IPS-20b (cell line): ENCODE measurements at regions not wholly inside any gene's neighbourhood (a gene's known extent, or its start where the extent isn't known, plus 50 kb on each side); places are given as distances from the start of the nearest gene placed in this dataset.

Experiments
- H3K27ac ChIP-seq: one replicate; pipeline ENCODE4 v1.5.1; 2013; ENCODE audit warnings: low read length
- H3K27me3 ChIP-seq: 2 replicates; pipeline ENCODE4 v1.6.1; 2013; ENCODE audit warnings: mild to moderate bottlenecking, low read length, inconsistent platforms; ENCODE audit not compliant: insufficient read depth
- H3K36me3 ChIP-seq: 2 replicates; pipeline ENCODE4 v1.6.1; 2013; ENCODE audit warnings: low read depth, mild to moderate bottlenecking, inconsistent platforms, low read length, moderate library complexity; ENCODE audit not compliant: insufficient read depth
- H3K4me1 ChIP-seq: 2 replicates; pipeline ENCODE4 v1.6.1; 2013; ENCODE audit warnings: mild to moderate bottlenecking, control low read depth, inconsistent platforms, low read length, moderate library complexity; ENCODE audit not compliant: insufficient read depth
- H3K4me3 ChIP-seq: 2 replicates; pipeline ENCODE4 v1.5.1; 2013; ENCODE audit warnings: mild to moderate bottlenecking, low read length, inconsistent platforms
- H3K9ac ChIP-seq: 2 replicates; pipeline ENCODE4 v1.6.1; 2013; ENCODE audit warnings: low read depth, mild to moderate bottlenecking, inconsistent platforms, low read length, moderate library complexity
- H3K9me3 ChIP-seq: 2 replicates; pipeline ENCODE4 v1.6.1; 2013; ENCODE audit warnings: mild to moderate bottlenecking, low read depth, low read length, inconsistent platforms; ENCODE audit not compliant: insufficient read depth

- Histone ChIP-seq H3K27me3 (peaks cover 17% of the 10 kb centered on the region), H3K9me3 (no peaks in the 10 kb centered on the region), H3K4me1 (peaks cover 26% of the 10 kb centered on the region), H3K9ac (no peak overlapping the region), H3K27ac (no peak overlapping the region), H3K36me3 (no peaks in the 10 kb centered on the region), H3K4me3 (no peak overlapping the region)
Measured at GRCh38 chr3:64915778-64916177, 228.0 kb upstream of the ADAMTS9 start.

DNA sequence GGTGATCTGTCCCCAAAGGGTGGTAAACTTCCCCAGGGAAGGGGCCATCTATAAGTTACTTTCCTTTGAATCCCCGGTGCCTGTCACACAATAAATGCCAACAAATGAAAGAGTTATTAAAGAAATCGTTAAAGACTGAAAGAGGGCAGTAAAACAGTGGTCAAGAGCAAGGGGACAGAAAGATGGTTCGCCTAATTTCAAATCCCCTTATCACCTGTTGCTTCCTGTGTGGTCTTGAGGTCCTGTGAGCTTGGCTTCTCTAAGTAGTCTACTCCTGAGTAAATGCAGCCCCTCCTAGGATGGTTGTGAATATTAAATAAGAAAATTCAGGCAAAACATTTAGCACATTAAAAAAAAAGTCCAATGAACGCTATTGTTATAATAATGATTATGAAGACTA is 225.7 kb upstream of the ADAMTS9 start:
- no peaks in the 10 kb centered on the region for H3K36me3 ChIP-seq
- H3K27me3 ChIP-seq: peaks cover 17% of the 10 kb centered on the region
- no peaks in the 10 kb centered on the region for H3K9me3 ChIP-seq
- H3K9ac ChIP-seq: no peak overlapping the region
- no peak overlapping the region for H3K4me3 ChIP-seq
- H3K4me1 ChIP-seq: peaks cover 32% of the 10 kb centered on the region
- H3K27ac ChIP-seq: no peak overlapping the region

DNA sequence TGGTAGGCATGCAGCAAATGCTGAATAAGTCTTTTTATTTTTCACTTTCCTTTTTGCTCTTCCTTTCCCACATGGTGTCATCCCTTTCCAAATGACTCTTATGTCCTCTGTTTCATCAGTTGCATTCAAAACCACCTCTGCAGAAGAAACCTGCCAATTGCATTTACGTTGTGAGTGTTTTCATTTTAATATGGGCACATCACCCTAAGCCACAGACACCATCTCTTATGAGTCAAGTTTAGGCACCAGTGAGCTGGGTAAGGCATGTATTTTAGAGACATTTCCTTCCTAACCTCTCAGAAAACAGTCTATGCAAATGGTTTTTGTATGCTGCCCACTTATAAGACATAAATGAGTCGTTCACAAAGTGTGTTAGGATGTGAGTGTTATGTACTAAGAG is 223.3 kb upstream of the ADAMTS9 start:
- Histone ChIP-seq H3K4me3 (no peak overlapping the region), H3K36me3 (no peaks in the 10 kb centered on the region), H3K27ac (no peak overlapping the region), H3K27me3 (peaks cover 13% of the 10 kb centered on the region), H3K9me3 (no peaks in the 10 kb centered on the region), H3K9ac (no peak overlapping the region), H3K4me1 (peaks cover 18% of the 10 kb centered on the region)

- Histone ChIP-seq H3K4me1 (peaks cover 20% of the 10 kb centered on the region), H3K4me3 (no peak overlapping the region), H3K9ac (no peak overlapping the region), H3K9me3 (no peaks in the 10 kb centered on the region), H3K27me3 (peaks cover under 1% of the 10 kb centered on the region; the same call in 1 of the 2 replicates), H3K36me3 (no peaks in the 10 kb centered on the region), H3K27ac (no peak overlapping the region)
Measured at GRCh38 chr3:64909757-64910467, 222.1 kb upstream of the ADAMTS9 start.

GRCh38 chr3:64909011-64909410 is 221.2 kb upstream of the ADAMTS9 start:
- Histone ChIP-seq H3K9ac (no peak overlapping the region), H3K27me3 (no peaks in the 10 kb centered on the region), H3K4me1 (peaks cover 20% of the 10 kb centered on the region), H3K4me3 (no peak overlapping the region), H3K9me3 (no peaks in the 10 kb centered on the region), H3K36me3 (no peaks in the 10 kb centered on the region), H3K27ac (no peak overlapping the region)

GRCh38 chr3:64908251-64908685 is 220.5 kb upstream of the ADAMTS9 start:
- Histone ChIP-seq H3K9ac (no peak overlapping the region), H3K4me1 (peaks cover 20% of the 10 kb centered on the region), H3K9me3 (no peaks in the 10 kb centered on the region), H3K27me3 (no peaks in the 10 kb centered on the region), H3K4me3 (no peak overlapping the region), H3K27ac (no peak overlapping the region), H3K36me3 (no peaks in the 10 kb centered on the region)

- no peaks in the 10 kb centered on the region for H3K27me3 ChIP-seq
- H3K36me3 ChIP-seq: no peaks in the 10 kb centered on the region
- peaks cover 33% of the 10 kb centered on the region for H3K4me1 ChIP-seq
- H3K9ac ChIP-seq: no peak overlapping the region
- no peaks in the 10 kb centered on the region for H3K9me3 ChIP-seq
- no peak overlapping the region for H3K4me3 ChIP-seq
- no peak overlapping the region for H3K27ac ChIP-seq
Measured at GRCh38 chr3:64905906-64906410, 218.2 kb upstream of the ADAMTS9 start.

GRCh38 chr3:64903006-64903405 is 215.2 kb upstream of the ADAMTS9 start:
- no peaks in the 10 kb centered on the region for H3K9me3 ChIP-seq
- no peak overlapping the region for H3K27ac ChIP-seq
- peaks cover 19% of the 10 kb centered on the region for H3K4me1 ChIP-seq

DNA sequence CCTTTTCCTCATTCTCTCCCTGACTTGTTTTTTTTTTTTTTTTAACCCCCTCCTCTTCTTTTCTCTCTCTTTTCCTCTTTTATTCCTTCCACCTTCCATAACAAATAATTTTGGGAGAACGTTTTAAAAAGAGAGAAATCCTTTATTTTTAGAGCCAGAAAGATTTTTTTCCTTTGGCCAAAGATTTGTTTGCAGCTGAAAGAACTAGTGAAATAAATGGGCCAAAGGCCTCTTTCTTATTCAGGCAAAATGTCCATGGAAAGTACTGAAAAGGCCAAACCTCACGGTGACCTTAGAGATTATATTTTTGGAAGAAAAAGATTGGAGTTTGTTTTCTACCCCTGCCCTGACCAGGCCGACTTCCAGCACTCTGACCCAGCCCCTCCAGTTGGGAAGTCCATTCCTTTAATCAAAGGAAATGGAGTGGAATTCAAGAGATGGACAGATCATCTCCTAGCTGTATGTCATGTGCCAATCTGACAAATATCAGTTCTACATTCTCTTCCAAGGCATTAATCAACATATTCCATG is 214.3 kb upstream of the ADAMTS9 start:
- Histone ChIP-seq H3K9me3 (no peaks in the 10 kb centered on the region), H3K27ac (no peak overlapping the region), H3K4me3 (no peak overlapping the region), H3K9ac (no peak overlapping the region), H3K36me3 (no peaks in the 10 kb centered on the region), H3K4me1 (peaks cover 19% of the 10 kb centered on the region), H3K27me3 (no peaks in the 10 kb centered on the region)

More at GRCh38 chr3:64903006-64903405, 215.2 kb upstream of the ADAMTS9 start:
- Histone ChIP-seq H3K4me3 (no peak overlapping the region), H3K36me3 (no peaks in the 10 kb centered on the region), H3K9ac (no peak overlapping the region), H3K27me3 (no peaks in the 10 kb centered on the region)

- H3K4me3 ChIP-seq: no peak overlapping the region
- peaks cover 19% of the 10 kb centered on the region for H3K4me1 ChIP-seq
- H3K27me3 ChIP-seq: no peaks in the 10 kb centered on the region
Measured at GRCh38 chr3:64901522-64901885, 213.7 kb upstream of the ADAMTS9 start.

DNA sequence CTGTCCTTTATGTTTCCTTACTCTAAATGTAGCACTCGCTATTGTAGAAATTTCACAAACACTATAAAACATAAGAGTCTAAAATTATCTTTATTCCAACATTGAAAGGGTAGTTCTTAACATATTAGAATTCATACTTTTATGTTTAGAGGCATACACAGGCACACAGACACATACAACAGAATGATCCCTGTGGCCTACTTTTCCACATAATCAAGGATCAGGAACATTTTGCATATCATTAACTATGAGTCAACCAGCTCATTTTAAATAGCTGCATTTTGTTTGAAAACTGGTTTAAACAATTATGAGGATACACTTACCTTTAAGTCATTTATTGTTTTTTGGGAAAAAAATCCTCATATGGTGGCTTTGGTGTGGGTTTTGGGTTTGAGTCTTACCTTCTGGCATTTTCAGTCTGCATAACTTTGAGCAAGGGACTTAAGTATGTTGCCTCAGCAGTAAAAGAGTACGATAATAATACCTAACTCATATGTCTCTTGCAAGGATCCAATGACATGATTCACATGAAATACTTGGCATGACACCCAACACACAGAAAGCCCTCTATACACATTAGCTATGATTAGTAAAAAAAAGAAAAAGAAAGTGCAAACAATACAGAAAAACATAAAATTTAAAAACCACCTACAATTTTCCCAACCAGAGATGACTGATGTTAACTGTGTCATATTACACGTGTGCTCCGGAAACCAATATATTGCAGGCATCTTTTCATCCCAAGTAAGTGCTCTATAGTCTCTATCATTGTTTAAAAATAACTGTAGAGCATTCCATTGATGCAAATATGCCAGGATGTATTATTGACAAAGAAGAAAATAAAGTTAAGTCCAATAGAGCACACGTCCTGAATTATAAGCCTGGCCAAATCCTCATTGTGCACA is 213.1 kb upstream of the ADAMTS9 start:
- Histone ChIP-seq H3K36me3 (no peaks in the 10 kb centered on the region), H3K9ac (no peak overlapping the region), H3K27me3 (no peaks in the 10 kb centered on the region), H3K9me3 (no peaks in the 10 kb centered on the region), H3K27ac (no peak overlapping the region), H3K4me1 (peaks cover 16% of the 10 kb centered on the region), H3K4me3 (no peak overlapping the region)

More at GRCh38 chr3:64901522-64901885, 213.7 kb upstream of the ADAMTS9 start:
- no peaks in the 10 kb centered on the region for H3K36me3 ChIP-seq
- H3K9ac ChIP-seq: no peak overlapping the region
- no peaks in the 10 kb centered on the region for H3K9me3 ChIP-seq
- no peak overlapping the region for H3K27ac ChIP-seq
